NB4 (cell line): ENCODE measurements at regions not wholly inside any gene's neighbourhood (a gene's known extent, or its start where the extent isn't known, plus 50 kb on each side); places are given as distances from the start of the nearest gene placed in this dataset.
A peak's percentile ranks its signal among the peaks of the same experiment; 100 is the strongest.

Experiments
- DNase-seq: peaks from one replicate; pipeline ENCODE4 v3.0.0; 2010; ENCODE audit warnings: low read depth
- H3K4me3 ChIP-seq: one replicate; pipeline ENCODE4 v1.5.1; 2011; ENCODE audit warnings: mild to moderate bottlenecking, low read depth, low read length, moderate library complexity
- MYC ChIP-seq: IDR thresholded peaks from 2 replicates; pipeline ENCODE4 v1.6.1; 2011; ENCODE audit warnings: low read depth, low read length
- POLR2A ChIP-seq: IDR thresholded peaks from 2 replicates; pipeline ENCODE4 v1.6.1; 2011; ENCODE audit warnings: mild to moderate bottlenecking; ENCODE audit not compliant: insufficient read length; ENCODE audit errors: extremely low read depth
- TF ChIP-seq, protein P1 (sequence below): IDR thresholded peaks from 2 replicates; pipeline ENCODE4 v1.6.1; 2011; ENCODE audit warnings: low read depth, low read length
- TF ChIP-seq, protein P2 (sequence below): IDR thresholded peaks from one replicate; pipeline ENCODE4 v1.5.1; 2012; ENCODE audit warnings: low read depth, low read length

DNA sequence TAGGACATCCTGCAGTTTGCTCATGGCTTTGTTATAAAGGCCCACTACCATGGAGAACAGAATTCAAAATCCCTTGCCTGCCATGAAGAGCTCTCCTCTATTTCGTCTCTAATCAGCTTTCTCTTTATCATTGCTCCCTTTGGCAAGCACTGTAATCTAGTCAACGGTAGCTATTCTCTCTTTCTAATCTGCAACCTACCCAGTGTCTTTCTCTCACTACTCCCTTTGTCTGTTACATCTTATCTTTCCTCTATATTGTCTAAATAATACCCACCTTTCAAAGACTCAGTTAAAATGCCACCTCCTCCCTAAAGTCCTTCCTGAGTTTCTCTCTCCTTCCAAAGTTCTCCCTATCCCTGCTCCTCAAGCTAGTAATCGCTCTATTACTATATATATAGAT, 108.1 kb downstream of the FZD1 start:
- H3K4me3 ChIP-seq: no peak overlapping the region
- no peak for DNase-seq
- TF ChIP-seq POLR2A (no peak), MYC (no peak)
- TF ChIP-seq, protein P1, sequence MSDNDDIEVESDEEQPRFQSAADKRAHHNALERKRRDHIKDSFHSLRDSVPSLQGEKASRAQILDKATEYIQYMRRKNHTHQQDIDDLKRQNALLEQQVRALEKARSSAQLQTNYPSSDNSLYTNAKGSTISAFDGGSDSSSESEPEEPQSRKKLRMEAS: no peak
- TF ChIP-seq, protein P2, sequence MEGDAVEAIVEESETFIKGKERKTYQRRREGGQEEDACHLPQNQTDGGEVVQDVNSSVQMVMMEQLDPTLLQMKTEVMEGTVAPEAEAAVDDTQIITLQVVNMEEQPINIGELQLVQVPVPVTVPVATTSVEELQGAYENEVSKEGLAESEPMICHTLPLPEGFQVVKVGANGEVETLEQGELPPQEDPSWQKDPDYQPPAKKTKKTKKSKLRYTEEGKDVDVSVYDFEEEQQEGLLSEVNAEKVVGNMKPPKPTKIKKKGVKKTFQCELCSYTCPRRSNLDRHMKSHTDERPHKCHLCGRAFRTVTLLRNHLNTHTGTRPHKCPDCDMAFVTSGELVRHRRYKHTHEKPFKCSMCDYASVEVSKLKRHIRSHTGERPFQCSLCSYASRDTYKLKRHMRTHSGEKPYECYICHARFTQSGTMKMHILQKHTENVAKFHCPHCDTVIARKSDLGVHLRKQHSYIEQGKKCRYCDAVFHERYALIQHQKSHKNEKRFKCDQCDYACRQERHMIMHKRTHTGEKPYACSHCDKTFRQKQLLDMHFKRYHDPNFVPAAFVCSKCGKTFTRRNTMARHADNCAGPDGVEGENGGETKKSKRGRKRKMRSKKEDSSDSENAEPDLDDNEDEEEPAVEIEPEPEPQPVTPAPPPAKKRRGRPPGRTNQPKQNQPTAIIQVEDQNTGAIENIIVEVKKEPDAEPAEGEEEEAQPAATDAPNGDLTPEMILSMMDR: no peak

DNA sequence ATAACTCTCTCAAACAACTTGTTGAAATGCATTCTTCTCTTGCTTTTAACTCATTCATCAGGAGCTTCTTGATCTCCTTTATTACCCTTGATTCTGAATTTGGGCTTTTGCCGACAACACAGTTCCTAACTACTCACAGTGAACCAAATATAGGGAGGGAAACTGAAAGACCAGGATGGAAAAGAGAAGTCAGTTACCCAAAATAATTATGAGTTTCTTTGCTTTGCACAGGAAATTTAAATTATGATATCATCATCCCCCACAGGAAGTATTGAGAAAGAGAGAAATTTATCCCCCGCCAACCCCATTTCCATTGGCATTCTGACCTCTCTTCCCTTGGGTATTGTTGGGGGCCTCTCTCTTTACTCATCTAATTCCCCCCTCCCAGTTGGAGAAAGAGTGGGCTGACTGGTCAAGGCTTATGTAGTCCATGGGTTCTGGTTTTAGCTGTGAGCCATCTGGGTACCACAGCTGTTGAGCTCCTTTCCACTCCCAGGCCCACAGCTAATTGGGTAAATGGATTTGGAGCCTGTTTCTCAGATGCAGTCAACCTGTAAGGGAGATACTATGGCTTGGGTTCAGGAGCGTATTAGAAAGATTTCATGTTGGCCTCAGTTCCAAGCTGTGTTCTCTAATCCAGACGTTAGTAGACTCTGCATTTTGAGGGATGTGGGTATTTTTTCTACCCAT, 109.0 kb downstream of the FZD1 start:
- TF ChIP-seq POLR2A (no peak), MYC (no peak)
- TF ChIP-seq, protein P2: no peak
- TF ChIP-seq, protein P1: no peak
- peak; percentile 14 for DNase-seq
- no peak overlapping the region for H3K4me3 ChIP-seq

DNA sequence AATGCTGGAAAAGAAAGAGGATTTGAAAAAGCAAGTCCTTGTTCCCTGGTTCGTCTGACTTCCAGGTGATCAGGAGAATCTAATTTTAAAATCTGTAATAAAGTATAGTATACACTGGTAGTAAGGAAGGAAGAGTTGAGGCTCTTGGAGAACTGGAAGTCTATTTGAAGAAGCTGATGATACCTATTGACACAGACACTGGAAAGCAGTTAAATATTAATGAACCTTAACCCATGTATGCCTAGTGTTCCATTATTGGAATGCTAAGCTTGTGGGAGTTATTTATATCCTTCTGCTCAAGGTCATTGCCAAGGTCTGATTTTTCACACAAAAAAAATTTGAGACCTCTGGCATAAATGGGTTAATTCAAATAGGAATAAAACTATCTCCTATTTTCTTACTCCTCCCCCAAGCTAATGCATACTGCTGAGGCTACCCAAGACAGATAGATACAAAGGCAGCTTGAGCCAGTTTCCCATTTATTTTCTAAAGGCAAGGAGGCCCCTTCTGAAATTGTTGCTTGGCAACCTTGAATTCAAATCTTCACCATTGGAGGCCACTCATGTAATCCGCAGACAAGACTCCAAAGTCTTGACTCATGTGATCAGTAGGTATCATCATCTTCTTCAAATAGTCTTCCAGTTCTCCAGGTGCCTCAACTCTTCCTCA, 110.2 kb downstream of the FZD1 start:
- DNase-seq: no peak
- TF ChIP-seq, protein P1: no peak
- TF ChIP-seq, protein P2: no peak
- TF ChIP-seq MYC (no peak), POLR2A (no peak)
- no peak overlapping the region for H3K4me3 ChIP-seq

DNA sequence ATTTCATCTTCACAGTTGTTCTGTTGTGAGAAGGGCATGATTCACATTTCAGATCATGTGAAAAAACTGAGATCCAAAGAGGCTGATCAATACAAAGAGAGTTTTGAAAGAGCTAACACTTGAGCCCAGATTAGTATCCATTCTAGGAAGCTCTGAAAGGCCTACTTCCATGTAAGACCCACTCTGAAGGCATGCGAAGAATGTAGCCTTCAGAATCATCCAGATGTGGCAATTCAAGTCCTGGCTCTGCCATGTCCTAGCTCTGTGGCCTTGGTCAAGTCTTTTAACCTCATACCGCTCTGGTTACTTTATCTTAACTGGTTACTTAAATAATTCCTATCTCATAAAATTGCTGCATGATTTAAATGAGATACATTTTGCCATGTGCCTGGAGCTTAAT, 111.1 kb downstream of the FZD1 start:
- no peak for DNase-seq
- no peak overlapping the region for H3K4me3 ChIP-seq
- TF ChIP-seq, protein P2: no peak
- TF ChIP-seq MYC (no peak), POLR2A (no peak)
- TF ChIP-seq, protein P1: no peak

DNA sequence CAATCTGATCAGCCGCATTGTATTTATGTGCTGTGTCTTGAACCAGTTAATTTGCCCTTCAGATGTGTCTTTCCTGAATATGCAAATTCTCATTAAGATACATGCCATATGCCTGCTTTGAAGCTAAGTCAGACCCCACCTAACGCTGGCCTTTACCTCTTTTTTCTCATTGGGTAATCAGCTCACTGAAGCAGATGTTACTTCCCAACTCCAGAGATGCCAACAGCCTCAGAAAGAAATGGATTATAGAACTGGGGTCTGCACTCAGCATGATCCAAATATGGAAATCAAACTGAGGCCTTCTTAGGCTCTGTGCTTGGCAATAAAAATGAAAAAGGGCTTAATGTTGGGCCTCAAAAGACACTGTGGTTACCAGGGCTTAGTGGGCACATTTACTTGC, 113.9 kb downstream of the FZD1 start:
- no peak overlapping the region for H3K4me3 ChIP-seq
- DNase-seq: no peak
- TF ChIP-seq POLR2A: no peak
- TF ChIP-seq, protein P2: no peak
- TF ChIP-seq, protein P1: no peak
- no peak for TF ChIP-seq MYC
